ENCODE measurements at regions not wholly inside any gene's neighbourhood (a gene's known extent, or its start where the extent isn't known, plus 50 kb on each side); places are given as distances from the start of the nearest gene placed in this dataset.

DNA sequence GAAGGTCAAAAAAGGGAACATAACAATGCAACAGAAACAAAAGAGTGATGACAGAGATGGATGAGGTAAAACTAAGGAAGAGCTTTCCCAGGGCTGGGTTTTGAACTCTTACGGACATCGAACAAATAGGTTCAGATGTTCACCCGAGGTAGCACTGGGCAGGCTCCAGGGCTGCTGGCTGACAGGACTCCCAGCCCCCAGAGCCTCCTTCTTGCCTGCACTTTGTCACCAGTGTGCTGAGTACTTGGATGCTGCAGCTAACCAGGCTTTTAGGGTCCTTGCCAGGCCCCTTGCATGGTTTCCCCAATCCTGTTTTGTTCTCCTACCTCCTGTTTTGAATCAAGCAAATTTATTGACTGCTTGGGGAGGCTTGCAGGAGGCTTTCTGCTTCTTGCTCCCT, 322.9 kb downstream of the DYSF start:
- H3K4me1 Mint-ChIP-seq (ENCODE audit: low read depth, unreplicated experiment): no peaks in the 10 kb centered on the region
- TF ChIP-seq, protein P1, sequence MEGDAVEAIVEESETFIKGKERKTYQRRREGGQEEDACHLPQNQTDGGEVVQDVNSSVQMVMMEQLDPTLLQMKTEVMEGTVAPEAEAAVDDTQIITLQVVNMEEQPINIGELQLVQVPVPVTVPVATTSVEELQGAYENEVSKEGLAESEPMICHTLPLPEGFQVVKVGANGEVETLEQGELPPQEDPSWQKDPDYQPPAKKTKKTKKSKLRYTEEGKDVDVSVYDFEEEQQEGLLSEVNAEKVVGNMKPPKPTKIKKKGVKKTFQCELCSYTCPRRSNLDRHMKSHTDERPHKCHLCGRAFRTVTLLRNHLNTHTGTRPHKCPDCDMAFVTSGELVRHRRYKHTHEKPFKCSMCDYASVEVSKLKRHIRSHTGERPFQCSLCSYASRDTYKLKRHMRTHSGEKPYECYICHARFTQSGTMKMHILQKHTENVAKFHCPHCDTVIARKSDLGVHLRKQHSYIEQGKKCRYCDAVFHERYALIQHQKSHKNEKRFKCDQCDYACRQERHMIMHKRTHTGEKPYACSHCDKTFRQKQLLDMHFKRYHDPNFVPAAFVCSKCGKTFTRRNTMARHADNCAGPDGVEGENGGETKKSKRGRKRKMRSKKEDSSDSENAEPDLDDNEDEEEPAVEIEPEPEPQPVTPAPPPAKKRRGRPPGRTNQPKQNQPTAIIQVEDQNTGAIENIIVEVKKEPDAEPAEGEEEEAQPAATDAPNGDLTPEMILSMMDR (IDR thresholded peaks at IDR 0.05; ENCODE audit: partially characterized antibody, unreplicated experiment): no peak
- no peaks in the 10 kb centered on the region for H3K27me3 Mint-ChIP-seq (ENCODE audit: unreplicated experiment)
- peaks cover 3% of the 10 kb centered on the region for H3K36me3 Mint-ChIP-seq (ENCODE audit: unreplicated experiment)
- H3K4me3 Mint-ChIP-seq (ENCODE audit: unreplicated experiment): no peak overlapping the region
- no peak for DNase-seq
- no peak overlapping the region for H3K27ac Mint-ChIP-seq (ENCODE audit: unreplicated experiment)
- H3K9me3 Mint-ChIP-seq (ENCODE audit: unreplicated experiment): no peaks in the 10 kb centered on the region

DNA sequence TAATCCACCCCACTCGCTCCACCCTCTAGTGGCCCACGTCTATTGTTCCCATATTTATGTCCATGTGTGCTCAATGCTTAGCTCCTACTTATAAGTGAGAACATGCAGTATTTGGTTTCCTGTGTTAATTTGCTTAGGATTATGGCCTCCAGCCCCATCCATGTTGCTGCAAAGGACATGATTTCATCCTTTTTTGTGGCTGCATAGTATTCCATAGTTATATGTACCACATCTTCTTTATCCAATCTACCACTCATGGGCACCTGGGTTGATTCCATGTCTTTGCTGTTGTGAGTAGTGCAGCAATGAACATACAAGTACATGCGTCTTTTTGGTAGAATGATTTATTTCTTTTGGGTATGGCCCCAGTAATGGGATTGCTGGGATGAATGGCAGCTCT, 319.9 kb downstream of the DYSF start:
- no peaks in the 10 kb centered on the region for H3K27me3 Mint-ChIP-seq (ENCODE audit: unreplicated experiment)
- H3K9me3 Mint-ChIP-seq (ENCODE audit: unreplicated experiment): peaks cover 2% of the 10 kb centered on the region
- TF ChIP-seq, protein P1 (IDR thresholded peaks at IDR 0.05; ENCODE audit: partially characterized antibody, unreplicated experiment): no peak
- no peak for DNase-seq
- no peak overlapping the region for H3K4me3 Mint-ChIP-seq (ENCODE audit: unreplicated experiment)
- peaks cover 9% of the 10 kb centered on the region for H3K36me3 Mint-ChIP-seq (ENCODE audit: unreplicated experiment)
- no peaks in the 10 kb centered on the region for H3K4me1 Mint-ChIP-seq (ENCODE audit: low read depth, unreplicated experiment)
- no peak overlapping the region for H3K27ac Mint-ChIP-seq (ENCODE audit: unreplicated experiment)

DNA sequence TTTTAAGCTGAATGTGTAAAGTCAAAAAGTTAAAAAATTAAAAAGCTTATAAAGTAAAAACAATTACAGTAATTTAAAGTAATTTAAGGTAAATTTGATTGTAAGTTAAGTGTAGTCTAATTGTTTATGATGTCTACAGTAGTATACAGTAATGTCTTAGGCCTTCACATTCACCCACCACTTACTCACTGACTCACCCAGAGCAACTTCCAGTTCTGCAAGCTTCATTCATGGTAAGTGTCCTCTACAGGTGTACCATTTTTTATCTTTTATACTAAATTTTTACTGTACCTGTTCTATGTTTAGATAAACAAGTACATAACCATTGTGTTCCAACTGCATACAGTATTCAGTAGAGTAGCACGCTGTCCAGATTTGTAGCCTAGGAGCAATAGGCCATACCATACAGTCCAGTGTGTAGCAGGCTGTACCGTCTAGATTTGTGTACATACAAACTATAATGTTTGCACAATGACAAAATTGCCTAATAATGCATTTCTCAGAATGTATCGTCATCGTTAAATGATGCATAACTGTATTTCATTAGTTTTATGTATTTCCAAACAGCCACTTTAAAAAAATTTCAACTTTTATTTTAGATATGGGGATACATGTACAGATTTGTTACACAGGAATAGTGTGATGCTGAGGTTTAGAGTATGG, 319.3 kb downstream of the DYSF start:
- peaks cover 2% of the 10 kb centered on the region for H3K9me3 Mint-ChIP-seq (ENCODE audit: unreplicated experiment)
- TF ChIP-seq, protein P1 (IDR thresholded peaks at IDR 0.05; ENCODE audit: partially characterized antibody, unreplicated experiment): no peak
- peaks cover 9% of the 10 kb centered on the region for H3K36me3 Mint-ChIP-seq (ENCODE audit: unreplicated experiment)
- H3K4me1 Mint-ChIP-seq (ENCODE audit: low read depth, unreplicated experiment): no peaks in the 10 kb centered on the region
- no peak for DNase-seq
- no peak overlapping the region for H3K4me3 Mint-ChIP-seq (ENCODE audit: unreplicated experiment)
- no peaks in the 10 kb centered on the region for H3K27me3 Mint-ChIP-seq (ENCODE audit: unreplicated experiment)
- H3K27ac Mint-ChIP-seq (ENCODE audit: unreplicated experiment): no peak overlapping the region

DNA sequence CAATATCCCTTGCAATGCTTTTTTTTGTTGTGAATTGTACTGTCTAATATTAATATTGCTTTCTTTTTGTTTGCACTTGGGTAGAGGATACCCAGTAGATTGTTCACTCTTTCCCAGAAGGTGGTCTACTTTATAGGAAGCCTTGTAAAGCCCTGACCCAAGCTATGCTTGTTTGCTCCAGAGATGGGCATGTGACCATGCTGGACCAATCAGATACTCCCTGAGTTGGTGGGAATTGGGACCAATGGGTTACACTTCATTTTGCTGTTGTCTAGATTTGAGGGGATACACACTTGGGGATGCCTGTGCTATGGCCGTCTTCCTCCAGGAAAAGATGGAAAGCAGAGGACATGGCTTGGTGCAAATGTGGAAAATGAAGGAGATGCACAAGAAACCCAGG, 314.3 kb downstream of the DYSF start:
- Mint-ChIP-seq H3K9me3 (ENCODE audit: unreplicated experiment) (peaks cover 2% of the 10 kb centered on the region), H3K27me3 (ENCODE audit: unreplicated experiment) (no peaks in the 10 kb centered on the region), H3K4me3 (ENCODE audit: unreplicated experiment) (no peak overlapping the region), H3K4me1 (ENCODE audit: low read depth, unreplicated experiment) (no peaks in the 10 kb centered on the region), H3K27ac (ENCODE audit: unreplicated experiment) (no peak overlapping the region), H3K36me3 (ENCODE audit: unreplicated experiment) (peaks cover 9% of the 10 kb centered on the region)
- TF ChIP-seq, protein P1 (IDR thresholded peaks at IDR 0.05; ENCODE audit: partially characterized antibody, unreplicated experiment): no peak
- no peak for DNase-seq

DNA sequence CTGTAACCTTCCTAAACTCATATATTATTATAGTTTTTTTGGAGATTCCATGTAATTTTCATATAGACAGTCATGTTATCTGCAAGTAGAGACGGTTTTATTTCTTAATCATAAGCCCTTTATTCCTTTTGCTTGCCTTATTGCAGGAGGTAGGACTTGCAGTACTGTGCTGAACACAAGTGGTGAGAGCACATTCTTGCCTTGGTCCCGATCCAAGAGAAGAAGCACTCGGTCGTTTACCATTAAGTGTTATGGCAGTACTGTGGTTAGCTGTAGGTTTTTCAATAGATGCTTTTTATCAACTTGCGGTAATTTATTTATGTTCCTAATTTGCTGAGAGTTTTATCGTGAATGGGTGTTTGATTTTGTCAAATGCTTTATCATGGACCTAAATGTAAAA, 305.7 kb downstream of the DYSF start:
- DNase-seq: no peak
- H3K4me1 Mint-ChIP-seq (ENCODE audit: low read depth, unreplicated experiment): no peaks in the 10 kb centered on the region
- H3K9me3 Mint-ChIP-seq (ENCODE audit: unreplicated experiment): no peaks in the 10 kb centered on the region
- H3K27ac Mint-ChIP-seq (ENCODE audit: unreplicated experiment): no peak overlapping the region
- H3K4me3 Mint-ChIP-seq (ENCODE audit: unreplicated experiment): no peak overlapping the region
- H3K27me3 Mint-ChIP-seq (ENCODE audit: unreplicated experiment): no peaks in the 10 kb centered on the region
- TF ChIP-seq, protein P1 (IDR thresholded peaks at IDR 0.05; ENCODE audit: partially characterized antibody, unreplicated experiment): no peak
- no peaks in the 10 kb centered on the region for H3K36me3 Mint-ChIP-seq (ENCODE audit: unreplicated experiment)
